Uterus (tissue), 2 donors: ENCODE measurements at regions not wholly inside any gene's neighbourhood (a gene's known extent, or its start where the extent isn't known, plus 50 kb on each side); places are given as distances from the start of the nearest gene placed in this dataset.

Experiments used
- CTCF ChIP-seq, 4 experiments: fragments of 200-600 bp in 2 of 4; fragments of 450-650 bp in 2 of 4; sonication (generic) in 2 of 4; IDR thresholded peaks; one replicate each; pipeline ENCODE4 v1.5.1; 2016 to 2019; ENCODE audit warnings: antibody characterized with exemption in 4 of 4, mild to moderate bottlenecking in 2 of 4, moderate library complexity in 1 of 4
- POLR2A ChIP-seq, 2 donors: fragments of 450-650 bp; IDR thresholded peaks; one replicate each; pipeline ENCODE4 v1.6.1; 2016; ENCODE audit warnings: antibody characterized with exemption in 2 of 2, mild to moderate bottlenecking in 1 of 2, moderate library complexity in 1 of 2

GRCh38 chr7:121473645-121474300, 77.7 kb upstream of the FAM3C start:
- no peak for TF ChIP-seq CTCF (IDR thresholded peaks at IDR 0.05)
- TF ChIP-seq POLR2A (IDR thresholded peaks at IDR 0.05): no peak
